NB4 (cell line): ENCODE measurements at regions not wholly inside any gene's neighbourhood (a gene's known extent, or its start where the extent isn't known, plus 50 kb on each side); places are given as distances from the start of the nearest gene placed in this dataset.

Experiments
- DNase-seq: peaks from one replicate; pipeline ENCODE4 v3.0.0; 2010; ENCODE audit warnings: low read depth
- H3K4me3 ChIP-seq: one replicate; pipeline ENCODE4 v1.5.1; 2011; ENCODE audit warnings: mild to moderate bottlenecking, low read depth, low read length, moderate library complexity
- MYC ChIP-seq: IDR thresholded peaks from 2 replicates; pipeline ENCODE4 v1.6.1; 2011; ENCODE audit warnings: low read depth, low read length
- POLR2A ChIP-seq: IDR thresholded peaks from 2 replicates; pipeline ENCODE4 v1.6.1; 2011; ENCODE audit warnings: mild to moderate bottlenecking; ENCODE audit not compliant: insufficient read length; ENCODE audit errors: extremely low read depth
- TF ChIP-seq, protein P1 (sequence below): IDR thresholded peaks from one replicate; pipeline ENCODE4 v1.5.1; 2012; ENCODE audit warnings: low read depth, low read length
- TF ChIP-seq, protein P2 (sequence below): IDR thresholded peaks from 2 replicates; pipeline ENCODE4 v1.6.1; 2011; ENCODE audit warnings: low read depth, low read length

DNA sequence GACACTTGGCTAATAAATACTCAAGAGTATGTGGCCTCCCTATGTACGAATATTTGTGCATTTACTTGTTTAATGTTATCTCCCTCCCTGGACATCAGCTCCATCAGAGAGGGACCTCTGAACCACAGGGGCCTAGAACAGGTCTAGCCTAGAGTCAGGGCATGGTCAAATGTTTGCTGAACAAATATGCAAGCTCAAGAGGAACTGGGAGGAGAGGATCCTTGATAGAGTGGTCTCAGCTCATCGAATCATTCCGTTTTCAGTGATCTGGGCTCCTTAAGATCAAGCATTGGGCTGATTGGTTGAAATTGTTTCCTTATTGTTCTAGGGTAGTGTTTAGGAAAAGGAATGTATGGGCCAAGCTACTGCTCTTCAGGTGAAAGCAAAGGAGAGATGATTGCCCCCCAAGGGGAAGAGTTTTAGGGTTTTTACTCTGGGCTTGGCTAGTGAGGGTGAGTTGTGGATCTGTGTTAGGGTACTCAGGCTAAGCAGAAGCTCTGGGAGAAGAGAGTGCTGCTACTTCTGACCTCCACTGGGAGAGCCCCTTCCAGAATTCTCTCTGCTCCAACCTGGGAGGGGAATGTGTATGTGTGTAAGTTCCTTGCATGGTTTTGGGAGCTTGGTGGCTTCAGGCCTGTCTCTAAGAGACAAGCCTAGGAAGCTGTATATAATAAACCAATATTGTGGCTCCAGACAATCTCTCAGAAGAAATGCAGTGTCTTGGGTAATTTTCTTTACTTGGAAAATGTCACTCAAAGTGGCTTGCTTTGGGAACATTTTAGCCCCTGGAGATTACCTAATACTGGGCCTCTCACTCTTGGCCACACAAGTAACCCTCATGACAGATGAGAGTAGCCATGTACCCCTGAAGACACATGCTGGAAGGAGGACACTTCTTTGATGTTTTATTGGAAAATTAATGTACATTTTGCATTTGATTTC lies 110.0 kb downstream of the EMX2 start:
- no peak overlapping the region for H3K4me3 ChIP-seq
- no peak for DNase-seq
- TF ChIP-seq, protein P1, sequence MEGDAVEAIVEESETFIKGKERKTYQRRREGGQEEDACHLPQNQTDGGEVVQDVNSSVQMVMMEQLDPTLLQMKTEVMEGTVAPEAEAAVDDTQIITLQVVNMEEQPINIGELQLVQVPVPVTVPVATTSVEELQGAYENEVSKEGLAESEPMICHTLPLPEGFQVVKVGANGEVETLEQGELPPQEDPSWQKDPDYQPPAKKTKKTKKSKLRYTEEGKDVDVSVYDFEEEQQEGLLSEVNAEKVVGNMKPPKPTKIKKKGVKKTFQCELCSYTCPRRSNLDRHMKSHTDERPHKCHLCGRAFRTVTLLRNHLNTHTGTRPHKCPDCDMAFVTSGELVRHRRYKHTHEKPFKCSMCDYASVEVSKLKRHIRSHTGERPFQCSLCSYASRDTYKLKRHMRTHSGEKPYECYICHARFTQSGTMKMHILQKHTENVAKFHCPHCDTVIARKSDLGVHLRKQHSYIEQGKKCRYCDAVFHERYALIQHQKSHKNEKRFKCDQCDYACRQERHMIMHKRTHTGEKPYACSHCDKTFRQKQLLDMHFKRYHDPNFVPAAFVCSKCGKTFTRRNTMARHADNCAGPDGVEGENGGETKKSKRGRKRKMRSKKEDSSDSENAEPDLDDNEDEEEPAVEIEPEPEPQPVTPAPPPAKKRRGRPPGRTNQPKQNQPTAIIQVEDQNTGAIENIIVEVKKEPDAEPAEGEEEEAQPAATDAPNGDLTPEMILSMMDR = no peak

DNA sequence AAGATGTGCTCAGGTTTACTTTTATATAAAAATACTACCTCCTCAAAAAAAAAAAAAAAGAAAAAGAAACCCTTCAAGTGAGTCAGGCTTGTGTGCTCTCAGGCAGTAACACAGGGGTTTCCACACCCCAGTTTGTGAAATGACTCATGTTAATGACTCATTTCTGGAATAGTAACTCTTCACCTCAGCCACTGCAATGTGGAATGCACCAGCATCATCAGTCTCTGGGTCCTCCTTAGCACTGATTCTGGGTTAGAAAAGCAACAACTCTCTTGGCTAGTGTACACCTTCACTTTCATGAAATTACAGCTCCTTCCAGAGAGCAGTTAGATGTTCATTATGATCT lies 110.6 kb downstream of the EMX2 start:
- DNase-seq = peak; percentile 63
- TF ChIP-seq, protein P1 = no peak
- TF ChIP-seq MYC (no peak), POLR2A (no peak)
- TF ChIP-seq, protein P2, sequence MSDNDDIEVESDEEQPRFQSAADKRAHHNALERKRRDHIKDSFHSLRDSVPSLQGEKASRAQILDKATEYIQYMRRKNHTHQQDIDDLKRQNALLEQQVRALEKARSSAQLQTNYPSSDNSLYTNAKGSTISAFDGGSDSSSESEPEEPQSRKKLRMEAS = no peak
- H3K4me3 ChIP-seq = no peak overlapping the region

DNA sequence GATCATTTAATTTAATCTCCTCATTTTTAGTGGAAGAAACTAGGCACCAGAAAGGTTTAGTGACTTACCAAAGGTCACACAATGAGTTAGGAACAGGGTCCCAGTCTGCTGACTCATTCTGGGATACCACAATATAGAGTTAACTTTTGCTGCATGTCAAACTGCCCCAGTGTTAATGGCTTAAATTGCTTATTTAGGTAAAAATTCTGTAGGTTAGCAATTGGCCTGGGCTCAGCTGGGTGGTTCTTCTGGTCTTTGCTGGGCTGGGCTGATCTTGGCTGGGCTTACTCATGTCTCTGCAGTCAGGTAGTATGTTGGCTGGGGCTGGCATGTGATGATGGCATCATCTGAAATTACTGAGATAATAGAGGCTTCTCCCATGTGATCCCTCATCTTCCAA lies 111.6 kb downstream of the EMX2 start:
- DNase-seq = no peak
- no peak overlapping the region for H3K4me3 ChIP-seq
- TF ChIP-seq, protein P2 = no peak
- TF ChIP-seq POLR2A (no peak), MYC (no peak)
- TF ChIP-seq, protein P1 = no peak

DNA sequence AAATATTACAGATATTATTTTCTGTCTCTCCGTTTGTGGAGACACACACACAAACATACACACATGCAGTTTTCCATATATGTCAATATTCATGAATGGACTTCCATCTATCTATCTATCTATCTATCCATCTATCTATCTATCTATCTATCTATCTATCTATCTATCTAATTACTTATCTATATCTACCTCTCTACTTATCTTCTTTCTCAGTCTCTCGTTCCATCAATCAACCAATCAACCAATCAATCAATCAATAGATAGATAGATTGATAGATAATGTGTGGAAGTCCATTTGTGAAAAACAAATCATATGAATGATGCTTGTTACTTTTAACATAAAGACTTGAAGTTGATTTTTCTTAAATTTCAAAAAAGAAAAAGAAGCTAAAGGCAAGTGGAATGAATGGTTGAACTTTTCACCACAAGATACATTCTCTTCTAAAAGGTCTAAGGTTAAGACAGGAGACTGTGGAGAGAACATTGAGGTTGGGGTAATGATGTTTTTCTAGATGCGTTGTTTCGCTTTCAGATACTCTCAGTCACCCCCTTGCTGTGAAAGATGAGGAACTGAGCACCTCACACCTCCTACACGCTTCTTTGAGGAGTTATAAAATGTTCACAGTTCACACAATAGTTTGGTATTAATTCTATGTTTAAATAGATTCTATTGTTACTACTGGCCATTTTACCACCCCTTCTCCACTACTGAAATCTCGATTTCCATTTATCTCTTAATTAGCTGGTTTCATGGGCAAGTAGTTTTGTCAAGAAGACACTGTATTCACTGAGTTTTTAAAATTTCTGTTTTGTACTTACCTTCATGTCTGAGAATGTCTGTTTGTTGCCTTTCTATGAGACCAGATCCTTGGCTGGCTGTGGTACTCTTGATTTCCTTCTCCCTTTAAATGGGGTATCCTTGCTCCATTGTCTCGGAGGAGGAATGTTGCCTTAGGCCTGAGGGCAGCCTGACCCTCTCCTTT lies 114.1 kb downstream of the EMX2 start:
- H3K4me3 ChIP-seq = no peak overlapping the region

DNA sequence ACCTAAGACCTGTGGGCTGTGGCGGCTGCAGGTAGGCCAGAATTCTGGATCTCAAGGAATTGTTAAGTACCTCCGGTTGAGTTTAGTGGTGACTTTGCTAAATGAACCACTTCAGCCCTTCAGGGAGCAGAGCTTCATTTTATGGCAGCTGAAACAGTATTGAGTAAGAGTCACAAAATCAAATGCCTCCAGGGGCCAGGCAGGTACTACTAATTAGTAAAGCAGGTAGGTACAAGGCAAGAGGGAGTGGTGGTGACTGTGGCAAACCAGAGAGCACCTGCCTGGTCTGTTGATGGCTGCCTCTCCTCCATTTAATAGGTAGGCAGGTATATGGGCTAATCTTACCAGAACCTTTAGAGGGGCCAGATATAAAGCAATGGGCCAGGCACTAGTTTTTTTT lies 118.8 kb downstream of the EMX2 start:
- DNase-seq = no peak
- TF ChIP-seq MYC (no peak), POLR2A (no peak)
- TF ChIP-seq, protein P2 = no peak
- TF ChIP-seq, protein P1 = no peak
- no peak overlapping the region for H3K4me3 ChIP-seq

More for the DNA sequence above, 114.1 kb downstream of the EMX2 start:
- no peak for DNase-seq
- TF ChIP-seq POLR2A (no peak), MYC (no peak)
- TF ChIP-seq, protein P2 = no peak
- TF ChIP-seq, protein P1 = no peak
